ENCODE measurements at regions not wholly inside any gene's neighbourhood (a gene's known extent, or its start where the extent isn't known, plus 50 kb on each side); places are given as distances from the start of the nearest gene placed in this dataset.
"Not testable (repeated sequence)": the region's sequence is repeated elsewhere in the genome, so short reads cannot be mapped to it uniquely, and the experiment has no call there.

DNA sequence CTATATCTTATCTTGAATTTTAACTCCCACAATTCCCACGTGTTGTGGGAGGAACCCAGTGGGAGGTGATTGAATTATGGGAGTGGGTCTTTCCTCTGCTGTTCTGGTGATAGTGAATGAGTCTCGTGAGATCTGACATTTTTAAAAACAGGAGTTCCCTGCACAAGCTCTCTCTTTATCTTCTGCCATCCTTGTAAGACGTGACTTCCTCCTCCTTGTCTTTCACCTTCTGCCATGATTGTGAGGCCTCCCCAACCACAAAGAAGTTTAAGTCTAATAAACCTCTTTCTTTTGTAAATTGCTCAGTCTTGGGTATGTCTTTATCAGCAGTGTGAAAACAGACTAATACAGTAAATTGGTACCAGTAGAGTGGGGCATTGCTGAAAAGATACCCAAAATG lies 963.6 kb upstream of the COX7C start:
- not testable (repeated sequence) for DNase-seq

DNA sequence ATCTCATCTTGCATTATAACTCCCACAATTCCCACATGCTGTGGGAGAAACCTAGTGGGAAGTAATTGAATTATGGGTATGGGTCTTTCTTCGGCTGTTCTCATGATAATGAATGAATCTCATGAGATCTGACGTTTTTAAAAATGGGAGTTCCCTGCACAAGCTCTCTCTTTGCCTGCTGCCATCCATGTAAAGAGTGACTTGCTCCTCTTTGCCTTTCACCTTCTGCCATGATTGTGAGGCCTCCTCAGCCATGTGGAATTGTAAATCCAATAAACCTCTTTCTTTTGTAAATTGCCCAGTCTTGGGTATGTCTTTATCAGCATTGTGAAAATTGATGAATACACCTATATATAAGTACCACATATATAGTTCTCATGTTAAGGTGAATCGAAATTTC lies 961.7 kb upstream of the COX7C start:
- DNase-seq: no peak

GRCh38 chr5:85657328-85657727 lies 960.4 kb upstream of the COX7C start:
- not testable (repeated sequence) for DNase-seq

GRCh38 chr5:85662969-85663707 lies 954.6 kb upstream of the COX7C start:
- not testable (repeated sequence) for DNase-seq

DNA sequence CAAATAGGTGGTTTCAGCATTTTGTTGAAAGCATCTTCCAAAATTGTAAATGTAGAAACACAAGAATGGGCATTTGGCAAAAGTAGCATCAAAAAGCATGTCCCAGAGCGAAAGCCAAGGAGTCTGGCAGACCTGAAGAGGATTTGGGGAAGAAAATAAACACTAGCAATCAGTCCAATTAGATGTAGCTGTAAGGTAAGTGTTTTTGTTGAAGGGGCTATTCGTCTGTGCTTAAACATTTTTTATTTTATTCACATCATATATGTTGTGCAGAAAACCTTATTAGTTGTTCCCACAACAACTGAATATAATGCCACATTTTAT lies 954.1 kb upstream of the COX7C start:
- DNase-seq: no peak

DNA sequence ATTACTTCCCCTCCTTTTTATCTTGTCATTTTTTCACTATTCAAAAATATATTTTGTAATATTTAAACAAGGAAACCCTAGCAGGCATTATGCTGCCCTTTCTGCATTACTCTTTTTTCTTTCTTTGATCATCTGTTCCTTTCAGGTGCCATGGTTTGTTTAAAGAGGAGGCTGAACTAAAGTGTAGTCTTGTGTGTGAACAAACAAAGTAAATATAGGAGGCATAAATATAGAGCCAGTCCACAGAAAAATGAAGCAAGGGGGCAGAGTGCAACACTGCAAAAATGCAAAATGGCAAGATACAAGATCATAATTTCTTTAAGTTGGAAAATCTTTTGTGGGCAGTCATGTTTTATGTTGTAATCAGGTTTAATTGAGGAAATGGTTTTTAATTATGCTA lies 947.3 kb upstream of the COX7C start:
- DNase-seq: no peak

DNA sequence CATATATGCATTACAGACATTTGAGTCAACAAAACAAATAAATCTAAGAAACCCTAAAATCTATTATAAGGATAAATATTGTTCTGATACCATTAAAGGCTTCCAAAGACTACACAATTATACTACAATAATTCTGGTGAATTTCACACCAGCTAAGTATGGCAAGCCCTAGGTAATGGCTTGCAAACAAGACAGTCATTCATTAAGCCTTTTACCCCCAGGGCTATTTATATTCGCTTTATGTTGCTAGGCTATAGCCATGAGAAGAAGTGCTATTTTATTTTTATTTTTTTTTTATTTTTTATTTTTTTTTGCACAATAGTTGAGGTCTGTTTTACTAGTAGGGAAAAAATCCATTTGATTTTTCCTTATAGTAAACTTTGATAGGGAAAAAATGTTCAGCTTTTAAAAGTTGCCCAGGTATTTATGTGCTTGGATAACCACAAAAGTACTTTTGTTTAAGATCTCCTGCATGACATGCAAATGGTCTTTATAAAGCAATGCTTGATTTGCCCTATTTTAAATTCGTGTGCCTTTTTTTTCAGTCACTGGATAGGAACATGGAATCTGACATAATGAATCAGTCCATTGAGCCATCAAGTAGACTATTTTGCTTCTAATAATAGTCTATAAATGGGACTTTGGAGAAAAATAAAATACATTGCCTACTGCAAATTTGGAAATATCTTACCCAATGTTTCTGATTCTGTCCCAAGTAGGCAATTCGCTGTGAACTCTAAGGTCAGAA lies 946.3 kb upstream of the COX7C start:
- DNase-seq: no peak

DNA sequence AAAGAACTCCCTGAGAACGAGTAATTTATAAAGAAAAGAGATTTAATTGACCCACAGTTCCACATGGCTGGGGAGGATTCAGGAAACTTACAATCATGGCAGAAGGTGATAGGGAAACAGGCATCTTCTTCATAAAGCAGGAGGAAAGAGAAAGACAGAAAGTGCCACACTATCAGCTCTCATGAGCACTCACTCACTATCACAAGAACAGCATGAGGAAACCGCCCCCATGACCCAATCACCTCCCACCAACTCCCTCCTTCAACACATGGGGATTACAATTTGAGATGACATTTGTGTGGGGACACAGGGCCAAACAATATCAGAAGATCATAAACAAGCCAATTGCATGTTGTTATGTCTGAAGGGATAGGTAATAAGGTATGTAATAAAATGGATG lies 935.9 kb upstream of the COX7C start:
- no peak for DNase-seq

DNA sequence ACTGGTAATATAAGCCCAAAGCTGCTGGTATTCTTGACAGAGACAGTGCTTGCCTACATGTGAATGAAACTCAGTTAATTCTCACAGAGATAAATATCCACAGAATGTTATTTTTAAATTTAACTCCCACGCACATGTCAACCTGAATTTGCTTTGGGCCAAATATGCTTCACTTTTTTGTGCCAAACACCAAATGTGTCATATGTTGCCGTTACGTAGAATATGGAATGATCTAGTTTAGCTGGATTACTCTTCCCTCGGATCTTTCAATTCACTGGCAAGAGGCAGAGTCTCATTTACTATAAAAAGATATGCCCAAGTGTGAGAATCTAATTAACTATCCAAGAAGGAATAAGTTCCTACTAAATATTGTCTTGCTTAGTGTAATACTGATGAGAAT lies 933.4 kb upstream of the COX7C start:
- DNase-seq: no peak

DNA sequence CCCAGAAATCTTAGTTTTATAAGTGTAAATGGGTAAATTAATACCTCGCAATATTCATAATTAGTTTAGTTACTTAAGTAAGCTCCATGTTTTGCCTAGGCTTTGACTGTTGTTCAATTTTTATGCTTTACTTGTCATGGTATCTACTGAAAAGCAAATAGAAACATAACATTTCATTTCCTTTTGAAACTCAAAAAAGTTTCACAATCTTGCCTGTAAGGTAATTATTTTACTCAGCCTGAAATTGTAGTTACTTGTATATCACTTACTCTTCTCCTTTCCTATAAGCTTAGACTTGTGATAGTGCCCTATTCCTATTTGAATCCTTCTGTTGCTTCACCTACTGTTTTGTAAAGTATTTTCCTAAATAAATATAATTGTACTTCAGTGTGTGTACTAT lies 914.4 kb upstream of the COX7C start:
- no peak for DNase-seq

DNA sequence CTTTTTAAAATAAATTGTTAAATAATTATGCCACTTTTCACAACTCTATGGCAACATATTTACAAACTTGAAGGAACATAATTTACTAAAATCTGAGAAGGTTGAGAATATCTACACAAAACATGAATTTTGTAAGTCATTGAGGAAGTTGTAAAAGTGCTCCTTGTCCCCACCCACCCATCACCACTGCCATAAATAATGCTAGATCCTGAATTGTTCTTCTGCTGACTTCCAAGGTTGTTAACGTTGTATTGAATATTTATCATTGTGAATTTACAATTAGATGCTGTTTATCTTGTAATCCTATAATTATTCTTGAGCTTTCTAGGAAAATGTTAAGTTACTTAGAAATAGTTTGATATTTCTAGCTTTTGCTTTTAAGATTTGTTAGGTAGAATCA lies 908.0 kb upstream of the COX7C start:
- no peak for DNase-seq

- no peak for DNase-seq
These were observed 901.2 kb upstream of the COX7C start for GRCh38 chr5:85716344-85717202.

DNA sequence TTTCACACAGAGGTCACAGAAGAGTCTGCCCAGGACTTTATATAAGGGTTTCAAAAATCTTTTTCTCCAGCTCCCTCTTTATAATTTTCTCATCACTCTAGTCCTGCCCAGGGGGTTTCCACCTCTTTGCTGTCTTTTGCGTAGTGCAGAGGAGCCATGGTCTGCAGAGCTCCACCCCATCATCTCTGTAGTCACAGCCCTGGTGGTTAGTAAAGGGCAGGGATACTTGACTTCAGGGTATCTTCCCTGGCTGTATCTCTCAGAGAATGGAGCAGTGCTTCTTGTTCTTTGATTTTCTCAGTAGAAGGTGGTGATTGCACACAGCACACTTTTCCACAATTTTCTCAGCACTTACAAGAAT lies 900.6 kb upstream of the COX7C start:
- DNase-seq: no peak

DNA sequence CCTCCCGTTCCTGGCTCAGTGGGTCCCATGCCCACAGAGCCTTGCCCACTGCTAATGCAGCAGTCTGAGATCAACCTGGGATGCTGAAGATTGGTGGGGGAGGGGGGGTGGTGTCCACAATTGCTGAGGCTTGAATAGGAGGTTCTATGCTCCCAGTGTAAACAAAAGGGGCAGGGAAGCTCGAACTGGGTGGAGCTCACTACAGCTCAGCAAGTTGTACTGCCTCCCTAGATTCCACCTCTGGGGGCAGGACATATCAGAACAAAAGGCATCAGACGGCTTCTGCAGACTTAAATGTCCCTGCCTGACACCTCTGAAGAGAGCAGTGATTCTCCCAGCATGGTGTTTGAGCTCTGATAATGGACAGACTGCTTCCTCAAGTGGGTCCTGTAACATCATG lies 885.6 kb upstream of the COX7C start:
- DNase-seq: no peak

DNA sequence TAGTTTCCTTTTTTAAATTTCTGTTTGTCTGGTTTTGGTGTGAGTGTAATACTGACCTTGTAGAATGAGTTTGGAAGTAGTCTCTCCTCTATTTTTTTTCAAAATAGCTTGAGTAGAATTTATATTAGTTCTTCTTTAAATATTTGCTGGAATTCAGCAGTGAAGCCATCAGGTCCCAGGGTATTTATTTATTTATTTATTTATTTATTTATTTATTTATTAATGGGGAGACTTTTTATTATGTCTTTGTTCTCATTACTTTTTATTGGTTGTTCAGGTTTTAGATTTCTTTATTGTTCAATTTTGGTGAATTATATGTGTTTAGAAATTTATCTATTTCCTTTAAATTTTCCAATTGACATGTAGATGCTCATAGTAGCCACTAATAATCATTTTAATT lies 875.8 kb upstream of the COX7C start:
- no peak for DNase-seq

DNA sequence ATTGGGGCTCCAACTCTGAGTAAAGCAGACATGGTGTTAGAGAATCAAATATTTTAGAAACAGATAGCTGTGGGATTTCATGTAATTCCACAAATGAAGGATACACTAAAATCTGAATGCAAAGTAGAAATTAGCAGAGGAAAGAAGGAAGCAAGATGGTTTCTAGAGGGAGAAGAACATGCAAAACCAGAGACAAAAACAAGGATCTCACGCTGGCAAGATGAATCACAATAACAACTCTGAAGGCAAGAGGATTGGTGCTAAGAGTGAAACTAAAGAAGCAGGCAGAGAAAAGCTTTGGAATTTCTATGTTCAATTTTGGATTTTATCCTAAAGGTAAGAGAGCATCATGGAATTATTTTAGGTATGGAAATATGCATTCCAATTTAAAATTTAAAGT lies 857.2 kb upstream of the COX7C start:
- no peak for DNase-seq

- no peak for DNase-seq
These were observed 848.4 kb upstream of the COX7C start for GRCh38 chr5:85769347-85769746.

DNA sequence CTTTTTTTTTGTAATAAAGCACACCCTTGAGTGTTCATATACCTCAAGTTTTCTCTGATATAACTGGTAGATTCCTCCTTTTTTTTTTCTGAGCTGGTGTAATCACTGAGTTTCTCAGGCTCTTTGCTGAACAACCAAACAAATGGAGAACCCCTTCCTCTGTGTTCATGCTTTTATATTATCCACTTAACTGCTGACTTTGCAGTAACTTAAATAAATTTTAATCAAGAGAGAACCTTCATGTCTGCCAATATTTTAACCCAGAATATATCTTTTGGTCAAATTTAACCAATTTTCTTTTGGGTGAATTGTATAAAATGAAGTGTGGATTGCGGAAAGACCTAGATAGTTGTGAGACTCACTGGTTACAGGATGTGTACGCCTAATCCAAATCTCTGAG lies 833.0 kb upstream of the COX7C start:
- no peak for DNase-seq

GRCh38 chr5:85813146-85813545 lies 804.6 kb upstream of the COX7C start:
- no peak for DNase-seq

DNA sequence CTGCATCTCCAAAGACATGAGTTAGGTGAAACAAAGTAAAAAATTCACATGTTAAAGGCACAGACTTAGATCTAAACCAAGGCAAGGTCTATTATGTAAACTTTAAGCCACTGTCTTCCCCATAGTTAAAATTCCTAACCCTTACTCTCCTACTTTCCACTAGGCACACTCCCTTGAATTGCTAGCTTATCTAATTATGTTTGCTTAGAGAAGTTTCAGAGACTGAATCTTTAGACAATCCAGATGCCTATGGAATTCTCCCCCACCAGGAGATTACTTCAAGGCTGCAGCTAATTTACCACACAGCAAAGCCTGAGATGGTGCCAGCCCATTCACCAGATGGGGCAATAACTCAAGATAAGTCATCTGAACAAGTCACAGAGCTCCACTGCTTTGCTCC lies 803.1 kb upstream of the COX7C start:
- no peak for DNase-seq

GRCh38 chr5:85823462-85824426 lies 794.0 kb upstream of the COX7C start:
- no peak for DNase-seq

- DNase-seq: no peak
These were observed 779.0 kb upstream of the COX7C start for GRCh38 chr5:85838781-85839180.
